Mucosa of descending colon (tissue), 3 donors: ENCODE measurements at regions not wholly inside any gene's neighbourhood (a gene's known extent, or its start where the extent isn't known, plus 50 kb on each side); places are given as distances from the start of the nearest gene placed in this dataset.
"Not testable (repeated sequence)": the region's sequence is repeated elsewhere in the genome, so short reads cannot be mapped to it uniquely, and the experiment has no call there.

Experiments used
- ATAC-seq: fragments of 200-7000 bp; cut with Tn5 transposase; one replicate; pipeline ENCODE4 v1.9.1; 2020; ENCODE audit warnings: mild to moderate bottlenecking, moderate library complexity
- DNase-seq, 3 donors: peaks; one replicate each; pipeline ENCODE4 v3.0.0-alpha.2; 2020
- H3K36me3 ChIP-seq: fragments of 200-600 bp; one replicate; pipeline ENCODE4 v1.8.0; 2021; ENCODE audit warnings: low read depth, mild to moderate bottlenecking
- H3K4me1 ChIP-seq: fragments of 200-600 bp; one replicate; pipeline ENCODE4 v1.8.0; 2021; ENCODE audit warnings: low read depth, mild to moderate bottlenecking
- H3K4me3 ChIP-seq: fragments of 200-600 bp; one replicate; pipeline ENCODE4 v1.8.0; 2021; ENCODE audit warnings: mild to moderate bottlenecking
- H3K9me3 ChIP-seq: fragments of 200-600 bp; one replicate; pipeline ENCODE4 v1.8.0; 2021; ENCODE audit warnings: mild to moderate bottlenecking
- CTCF ChIP-seq: fragments of 200-600 bp; IDR thresholded peaks from one replicate; pipeline ENCODE4 v1.8.0; 2022; ENCODE audit warnings: antibody characterized with exemption, mild to moderate bottlenecking
- intact Hi-C, 2 donors: fragments of 100-400 bp; cut with DNase I in 1 of 2; cut with micrococcal nuclease in 1 of 2; formaldehyde crosslinking; loops; one replicate each; pipeline versions ENCODE4 v1.11.0 to v1.11.1; 2022; cut with DNase I, micrococcal nuclease
- donor health status: DM: no; HTN: no; CAD: no; lungs with moderate emphysema.
- donor health status: DM: no; HTN: no; CAD: no.
- donor health status: DM: no; HTN: yes; CAD: no.

GRCh38 chr7:36062154-36062815, 90.8 kb upstream of the EEPD1 start:
- DNase-seq (no peak), ATAC-seq (no peak)
- no peak for TF ChIP-seq CTCF
- no peaks in the 10 kb centered on the region for H3K4me1 ChIP-seq
- H3K9me3 ChIP-seq: no peaks in the 10 kb centered on the region
- intact Hi-C loops: no loop called here
- H3K4me3 ChIP-seq: no peak overlapping the region
- H3K36me3 ChIP-seq: no peaks in the 10 kb centered on the region

DNA sequence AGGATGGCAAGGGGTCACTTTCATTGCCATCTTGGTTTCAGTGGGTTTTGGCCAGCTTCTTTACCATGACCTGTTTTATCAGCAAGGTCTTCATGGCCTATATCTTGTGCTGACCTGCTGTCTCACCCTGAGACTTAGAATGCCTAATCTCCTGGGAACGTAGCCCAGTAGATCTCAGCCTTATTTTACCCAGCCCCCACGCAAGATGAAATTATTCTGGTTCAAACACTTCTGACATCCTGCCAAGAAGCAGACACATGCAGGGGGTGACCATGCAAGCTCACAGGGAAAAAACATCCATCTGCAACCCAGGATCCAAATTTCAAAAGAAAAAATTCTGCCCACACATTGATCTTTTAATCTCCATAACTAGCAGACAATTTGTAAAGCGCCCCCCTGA, 88.4 kb upstream of the EEPD1 start:
- Histone ChIP-seq H3K36me3 (no peaks in the 10 kb centered on the region), H3K4me1 (no peaks in the 10 kb centered on the region), H3K4me3 (no peak overlapping the region), H3K9me3 (no peaks in the 10 kb centered on the region)
- DNase-seq (no peak), ATAC-seq (no peak)
- intact Hi-C loops: no loop called here
- no peak for TF ChIP-seq CTCF

GRCh38 chr7:36065563-36066342, 87.3 kb upstream of the EEPD1 start:
- H3K36me3 ChIP-seq, H3K4me3 ChIP-seq, intact Hi-C loops, H3K4me1 ChIP-seq, DNase-seq, H3K9me3 ChIP-seq, ATAC-seq: not testable (repeated sequence)

- Histone ChIP-seq H3K4me1 (no peaks in the 10 kb centered on the region), H3K36me3 (no peaks in the 10 kb centered on the region), H3K4me3 (no peak overlapping the region), H3K9me3 (no peaks in the 10 kb centered on the region)
- DNase-seq (no peak), ATAC-seq (no peak)
- intact Hi-C loops: no loop called here
- no peak for TF ChIP-seq CTCF
These were observed 86.8 kb upstream of the EEPD1 start for GRCh38 chr7:36066343-36066664.

- DNase-seq (no peak), ATAC-seq (no peak)
- H3K36me3 ChIP-seq: no peaks in the 10 kb centered on the region
- intact Hi-C loops: no loop called here
- no peak for TF ChIP-seq CTCF
- H3K4me3 ChIP-seq: no peak overlapping the region
- no peaks in the 10 kb centered on the region for H3K9me3 ChIP-seq
- H3K4me1 ChIP-seq: no peaks in the 10 kb centered on the region
These were observed 82.8 kb upstream of the EEPD1 start for GRCh38 chr7:36070230-36070629.

- TF ChIP-seq CTCF: no peak
- no peak overlapping the region for H3K4me3 ChIP-seq
- no peaks in the 10 kb centered on the region for H3K36me3 ChIP-seq
- intact Hi-C loops: no loop called here
- H3K4me1 ChIP-seq: no peaks in the 10 kb centered on the region
- DNase-seq: no peak
- ATAC-seq: no peak
- no peaks in the 10 kb centered on the region for H3K9me3 ChIP-seq
These were observed 81.4 kb upstream of the EEPD1 start for GRCh38 chr7:36071605-36072004.
